Fibroblast of skin of left quadriceps (primary cell): ENCODE measurements at regions not wholly inside any gene's neighbourhood (a gene's known extent, or its start where the extent isn't known, plus 50 kb on each side); places are given as distances from the start of the nearest gene placed in this dataset.
"Not testable (repeated sequence)": the region's sequence is repeated elsewhere in the genome, so short reads cannot be mapped to it uniquely, and the experiment has no call there.

Source experiments
- DNase-seq, 2 experiments: peaks; one replicate each; pipeline ENCODE4 v3.0.0-alpha.2; 2013; ENCODE audit warnings: low read depth in 2 of 2

DNA sequence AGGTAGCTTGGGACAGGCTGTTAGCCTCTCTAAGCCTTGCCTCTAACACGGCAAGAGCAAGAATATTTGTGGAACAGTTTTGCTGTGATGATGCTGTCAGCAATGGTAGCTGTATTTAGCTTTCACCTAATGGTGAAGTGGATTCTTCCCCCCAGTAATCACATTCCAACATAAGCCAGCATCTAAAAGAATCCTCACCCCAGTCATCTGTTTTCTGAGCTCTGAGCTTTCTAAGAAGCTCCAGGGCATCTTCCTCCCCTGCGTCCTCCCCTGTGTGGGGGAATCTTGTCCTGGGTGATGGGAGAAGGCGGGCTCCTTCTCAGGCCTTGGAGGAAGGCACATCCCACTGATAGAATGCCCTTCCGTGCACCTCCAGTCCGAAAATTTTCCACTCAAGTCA is 367.6 kb downstream of the BRD1 start:
- DNase-seq: no peak

DNA sequence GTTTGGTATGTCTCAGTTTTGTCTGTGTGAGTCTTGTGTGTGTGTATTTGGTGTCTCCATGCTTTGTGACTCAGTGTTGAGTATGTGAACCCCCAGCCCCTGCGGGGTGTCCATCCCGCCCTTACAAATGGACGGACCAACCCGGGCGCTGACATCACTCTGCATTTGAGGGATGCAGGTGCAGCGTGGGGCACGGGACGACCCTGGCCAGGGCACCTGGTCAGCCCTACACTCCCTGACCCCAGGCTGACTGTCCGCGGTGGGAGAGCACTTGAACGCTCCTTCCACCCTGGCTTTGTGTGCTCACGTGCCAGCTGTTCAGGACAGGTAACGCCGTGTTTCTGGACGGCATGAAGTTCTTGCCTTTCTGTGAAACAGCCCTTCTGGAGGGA is 369.0 kb downstream of the BRD1 start:
- no peak for DNase-seq

DNA sequence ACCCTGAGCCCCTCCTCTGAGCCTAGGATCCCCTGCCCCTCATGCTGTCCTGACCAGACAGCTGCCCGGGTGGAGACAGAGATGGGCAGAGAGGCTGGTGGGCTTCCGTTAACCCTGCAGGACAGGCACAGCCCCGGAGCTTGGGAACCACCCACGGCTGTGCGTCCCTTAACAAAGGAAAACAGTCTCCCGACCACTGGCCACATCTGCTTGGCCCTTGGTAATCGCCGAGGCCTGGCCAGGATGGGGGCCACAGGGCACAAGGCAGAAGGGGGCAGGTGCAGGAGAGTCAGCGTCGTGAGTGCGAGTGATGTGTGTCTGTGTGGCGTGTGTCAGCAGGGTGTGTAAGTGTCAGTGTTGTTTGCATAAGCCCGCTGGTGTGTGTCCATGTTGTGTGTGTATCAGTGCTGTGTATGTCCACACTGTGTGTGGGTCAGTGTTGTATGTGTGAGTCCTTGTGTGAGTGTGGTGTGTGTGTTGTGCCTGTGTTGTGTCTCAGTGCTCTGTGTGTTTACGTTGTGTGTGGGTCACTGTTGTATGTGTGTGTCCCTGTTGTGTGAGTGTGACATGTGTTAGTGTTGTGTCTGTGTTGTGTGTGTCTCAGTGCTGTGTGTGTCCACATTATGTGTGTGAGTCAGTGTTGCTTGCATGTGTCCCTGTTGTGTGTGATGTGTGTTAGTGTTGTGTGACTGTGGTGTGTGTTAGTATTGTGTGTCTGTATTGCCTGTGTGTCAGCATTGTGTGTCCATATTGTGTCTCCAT is 369.5 kb downstream of the BRD1 start:
- DNase-seq: no peak

DNA sequence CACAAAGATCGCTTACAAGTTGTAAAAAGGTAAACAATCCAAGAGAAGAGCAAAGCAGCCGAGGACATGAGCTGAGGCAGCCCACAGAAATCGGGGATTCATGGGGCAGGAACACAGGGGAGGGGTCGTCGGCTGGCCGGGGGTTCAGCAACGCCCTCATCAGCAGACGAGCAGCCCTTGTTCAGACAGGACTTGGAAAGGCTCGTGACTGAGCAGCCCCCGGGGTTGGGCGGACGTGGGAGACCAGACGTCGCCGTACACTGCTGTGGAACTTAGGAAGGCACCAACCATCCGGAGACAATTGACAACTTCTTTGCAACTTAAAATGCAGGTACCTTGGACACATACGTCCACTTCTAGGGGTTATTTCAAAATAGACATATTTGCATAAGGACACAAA is 370.5 kb downstream of the BRD1 start:
- no peak for DNase-seq

DNA sequence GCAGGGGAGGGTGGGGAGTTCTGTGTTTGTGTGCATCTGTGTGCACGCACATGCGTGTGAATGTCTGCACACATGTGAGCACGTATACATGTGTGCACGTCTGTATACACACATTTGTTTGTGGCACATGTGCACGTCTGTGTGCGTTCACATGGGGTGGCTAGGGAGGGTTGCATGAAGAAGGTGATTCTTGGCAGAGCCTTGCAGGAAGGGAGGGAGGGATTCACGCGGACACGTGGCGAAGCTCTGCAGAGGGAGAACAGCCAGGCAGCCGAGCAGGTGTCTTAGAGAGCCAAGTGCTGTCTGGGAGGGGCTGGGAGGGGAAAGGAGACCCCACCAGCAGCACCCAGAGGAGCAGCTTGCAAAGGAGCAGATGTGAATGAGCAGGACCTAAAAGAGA is 372.1 kb downstream of the BRD1 start:
- DNase-seq: no peak

DNA sequence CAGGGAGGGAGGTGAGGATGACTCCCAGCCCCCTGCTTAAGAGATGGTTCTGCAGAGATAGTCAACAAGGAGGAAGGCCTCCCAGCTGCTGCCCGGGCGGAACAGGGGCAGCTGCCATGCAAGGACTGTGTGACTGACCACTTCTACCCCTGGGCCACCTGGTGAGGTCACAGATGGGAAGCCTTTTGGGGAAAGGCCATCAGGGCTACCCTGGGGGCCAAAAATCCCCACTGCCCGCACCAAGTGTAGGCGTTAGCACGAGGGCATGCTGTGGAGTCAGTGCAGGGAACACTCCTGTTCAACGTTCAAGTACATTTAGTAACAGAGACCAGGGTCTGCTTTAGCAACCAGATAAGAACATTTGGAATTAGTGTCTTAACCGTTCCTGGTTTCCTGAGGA is 372.9 kb downstream of the BRD1 start:
- DNase-seq: no peak

DNA sequence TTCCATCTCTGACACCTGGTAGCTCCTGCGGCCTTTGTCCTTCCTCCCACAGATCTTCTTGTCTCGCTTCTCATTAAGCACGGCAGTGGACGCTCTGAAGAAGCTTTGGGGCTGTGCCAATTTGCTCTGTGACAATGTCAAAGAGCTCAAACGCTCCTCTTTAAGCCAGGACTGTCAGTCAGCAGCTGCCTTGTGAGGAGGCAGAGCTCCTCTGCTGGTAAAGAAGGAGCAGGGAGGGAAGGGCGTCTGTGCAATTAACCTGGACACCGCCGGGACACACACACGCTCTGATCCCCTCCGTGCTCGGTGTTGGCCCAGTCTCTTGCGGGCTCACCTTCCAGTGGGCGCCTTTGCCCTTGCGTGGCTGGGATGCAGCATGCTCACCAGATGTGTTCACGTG is 373.9 kb downstream of the BRD1 start:
- DNase-seq: no peak

DNA sequence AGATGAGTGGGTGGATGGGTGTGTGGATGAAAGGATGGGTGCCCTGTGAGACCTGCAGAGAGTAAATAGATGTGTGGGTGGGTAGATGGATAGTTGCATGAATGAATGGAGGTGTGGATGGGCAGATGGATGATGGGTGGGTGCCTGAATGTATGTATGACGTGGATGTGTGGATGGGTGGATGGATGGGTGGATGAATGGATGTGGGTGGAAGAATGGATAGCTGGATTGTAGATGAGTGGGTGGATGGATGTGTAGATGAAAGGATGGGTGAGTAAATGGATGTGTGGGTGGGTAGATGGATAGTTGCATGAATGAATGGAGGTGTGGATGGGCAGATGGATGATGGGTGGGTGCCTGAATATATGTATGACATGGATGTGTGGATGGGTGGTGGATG is 374.7 kb downstream of the BRD1 start:
- not testable (repeated sequence) for DNase-seq

DNA sequence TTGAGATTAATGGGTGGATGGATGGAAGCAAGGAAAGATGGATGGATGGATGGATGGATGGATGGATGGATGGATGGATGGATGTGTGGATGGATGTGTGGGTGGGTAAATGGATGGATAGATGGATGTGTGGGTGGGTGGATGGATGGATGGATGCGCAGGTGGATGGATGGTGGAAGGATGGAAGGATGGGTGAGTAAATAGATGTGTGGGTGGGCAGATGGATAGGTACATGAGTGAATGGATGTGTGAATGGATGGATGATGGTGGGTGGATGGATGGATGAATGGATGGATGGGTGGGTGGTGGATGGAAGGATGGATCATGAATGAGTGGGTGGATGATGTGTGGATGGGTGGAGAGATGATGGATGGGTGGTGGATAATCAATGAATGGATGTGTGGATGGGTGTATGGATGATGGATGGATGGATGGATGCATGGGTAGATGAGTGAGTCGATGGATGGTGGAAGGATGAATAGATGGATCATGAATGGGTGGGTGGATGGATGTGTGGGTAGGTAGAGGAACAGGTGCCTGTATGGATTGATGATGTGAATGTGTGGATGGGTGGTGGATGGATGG is 375.2 kb downstream of the BRD1 start:
- DNase-seq: no peak

DNA sequence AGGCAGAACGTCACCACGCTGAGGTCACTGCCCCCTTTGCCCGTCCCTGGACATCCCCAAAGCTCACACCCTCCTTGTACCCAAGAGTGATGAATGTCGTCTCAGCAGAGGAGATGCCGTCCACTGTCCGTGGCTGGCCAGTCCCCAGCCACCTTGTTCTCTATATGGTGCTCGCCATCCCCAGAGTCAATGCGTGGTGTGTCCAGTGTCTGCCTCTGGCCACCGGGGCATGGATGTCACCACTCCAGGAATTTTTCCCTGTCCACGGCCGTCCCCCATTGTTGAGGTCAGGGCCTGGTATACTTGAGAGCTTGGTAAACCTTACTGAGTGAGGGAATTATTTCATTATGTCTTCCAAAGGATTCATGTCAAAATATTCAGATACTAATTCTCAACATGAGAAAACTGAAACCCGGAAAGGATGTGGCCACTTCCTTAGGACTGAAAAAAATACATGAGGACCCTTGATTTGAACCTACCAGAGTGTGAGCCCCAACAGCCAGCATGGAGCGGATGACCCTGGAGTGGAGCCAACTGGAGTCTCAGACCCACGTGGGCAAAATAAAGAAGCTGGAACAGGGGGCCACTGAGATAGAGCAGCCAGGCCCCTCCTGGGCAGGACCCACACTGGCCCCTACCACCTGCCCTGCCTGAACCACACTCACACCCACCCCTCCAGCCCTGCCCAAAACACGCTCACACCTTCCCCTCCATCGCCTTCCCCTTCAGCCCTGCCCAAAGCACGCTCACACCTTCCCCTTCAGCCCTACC is 376.4 kb downstream of the BRD1 start:
- DNase-seq: no peak

DNA sequence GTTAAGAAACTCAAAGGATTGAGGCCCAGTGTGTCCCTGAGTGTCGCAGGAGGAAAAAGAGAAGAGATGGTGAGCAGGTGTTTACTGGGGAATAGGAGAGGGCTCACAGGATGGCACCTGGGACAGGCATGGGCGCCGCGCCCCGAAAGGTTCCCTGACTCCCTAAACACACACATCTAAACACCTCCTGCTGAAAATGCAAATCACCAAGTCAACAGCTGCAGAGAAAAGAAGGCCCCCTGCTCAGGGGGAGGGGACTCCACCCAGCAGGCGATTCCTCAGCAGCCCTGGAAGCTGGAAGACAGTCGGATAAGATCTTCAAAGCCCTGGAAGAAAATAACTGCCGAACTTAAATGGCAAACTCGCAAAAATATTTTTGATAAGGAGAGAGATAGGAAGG is 377.2 kb downstream of the BRD1 start:
- no peak for DNase-seq

DNA sequence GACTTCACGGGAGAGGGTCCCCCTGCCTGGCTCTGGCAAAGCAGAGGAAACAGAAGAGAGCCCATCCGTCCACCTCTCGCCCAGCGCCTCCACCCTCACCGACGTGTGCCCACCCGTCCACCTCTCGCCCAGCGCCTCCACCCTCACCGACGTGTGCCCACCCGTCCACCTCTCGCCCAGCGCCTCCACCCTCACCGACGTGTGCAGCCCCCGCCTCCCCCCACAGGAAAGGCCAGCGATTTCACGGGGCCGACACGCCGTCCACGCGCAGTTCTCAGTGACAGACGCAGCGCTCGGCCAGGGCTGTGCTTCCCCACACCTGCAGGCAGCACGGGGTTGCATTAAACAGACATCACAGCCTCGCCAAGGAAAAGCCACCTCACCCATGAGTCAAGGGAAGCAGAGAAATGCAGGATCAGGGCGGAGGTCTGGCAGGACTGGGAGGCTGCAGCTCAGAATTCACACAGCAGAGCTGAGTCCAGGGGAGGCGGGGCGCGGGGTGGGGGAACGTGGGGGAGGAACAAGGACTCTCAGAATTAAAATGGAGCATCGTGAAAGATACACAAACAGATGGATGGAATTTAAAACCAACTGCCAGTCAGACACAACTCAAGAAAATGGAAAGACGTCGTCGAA is 377.7 kb downstream of the BRD1 start:
- DNase-seq: no peak

DNA sequence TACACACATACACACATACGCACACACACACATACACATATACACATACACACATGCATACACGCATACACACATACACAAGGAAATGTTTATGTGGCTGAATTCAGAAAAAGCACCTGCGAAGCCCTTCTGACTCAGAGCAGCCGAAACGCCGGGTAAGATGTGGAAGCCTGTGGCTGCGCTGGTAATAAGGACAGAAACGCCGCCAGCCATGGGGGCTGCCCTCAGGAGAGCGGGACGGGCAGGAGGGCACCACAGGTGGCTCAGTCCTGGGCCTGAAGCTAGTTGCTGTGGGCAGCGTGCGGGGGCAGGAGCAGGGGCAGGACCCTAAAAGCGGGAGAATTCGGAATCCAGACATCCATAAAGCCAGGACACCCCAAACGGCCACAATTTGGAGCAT is 378.3 kb downstream of the BRD1 start:
- no peak for DNase-seq

DNA sequence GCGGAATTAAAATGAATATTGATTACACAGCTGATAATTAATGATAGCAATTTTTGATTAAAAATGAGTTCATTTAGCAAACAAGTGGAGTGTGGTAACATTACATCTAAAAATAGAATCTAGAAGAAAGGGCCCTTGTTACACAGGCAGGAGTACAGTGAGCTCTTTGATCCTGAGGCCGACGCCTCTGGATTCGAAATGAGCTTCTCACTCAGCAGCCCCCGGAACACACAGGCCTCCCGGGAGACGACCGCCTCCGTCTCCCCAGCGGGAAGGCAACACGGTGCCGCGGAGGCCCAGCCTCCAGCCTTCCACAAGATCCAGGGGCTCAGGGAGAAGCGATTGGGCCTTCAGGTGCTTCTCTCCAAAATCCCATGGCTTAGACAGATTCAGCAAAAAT is 379.1 kb downstream of the BRD1 start:
- no peak for DNase-seq

DNA sequence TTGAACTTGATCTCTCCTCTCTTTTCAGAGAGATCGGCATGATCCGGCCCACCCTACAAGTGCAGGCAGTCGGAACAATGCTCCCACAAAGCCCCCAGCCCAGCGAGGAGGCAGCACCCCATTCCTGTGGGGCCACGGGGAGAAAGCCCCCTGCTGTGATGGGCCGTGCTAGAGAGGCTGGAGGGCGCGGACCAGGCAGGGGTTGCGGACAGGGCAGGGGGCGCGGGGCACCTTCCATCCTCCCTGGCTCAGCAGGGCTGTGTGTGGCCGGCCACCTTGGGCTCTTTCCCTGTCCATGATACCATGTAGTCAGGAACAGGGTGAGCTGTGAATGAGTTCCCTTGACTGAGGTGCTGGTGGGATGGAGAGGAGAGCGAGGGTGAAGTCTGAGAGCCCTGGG is 379.8 kb downstream of the BRD1 start:
- DNase-seq: no peak

DNA sequence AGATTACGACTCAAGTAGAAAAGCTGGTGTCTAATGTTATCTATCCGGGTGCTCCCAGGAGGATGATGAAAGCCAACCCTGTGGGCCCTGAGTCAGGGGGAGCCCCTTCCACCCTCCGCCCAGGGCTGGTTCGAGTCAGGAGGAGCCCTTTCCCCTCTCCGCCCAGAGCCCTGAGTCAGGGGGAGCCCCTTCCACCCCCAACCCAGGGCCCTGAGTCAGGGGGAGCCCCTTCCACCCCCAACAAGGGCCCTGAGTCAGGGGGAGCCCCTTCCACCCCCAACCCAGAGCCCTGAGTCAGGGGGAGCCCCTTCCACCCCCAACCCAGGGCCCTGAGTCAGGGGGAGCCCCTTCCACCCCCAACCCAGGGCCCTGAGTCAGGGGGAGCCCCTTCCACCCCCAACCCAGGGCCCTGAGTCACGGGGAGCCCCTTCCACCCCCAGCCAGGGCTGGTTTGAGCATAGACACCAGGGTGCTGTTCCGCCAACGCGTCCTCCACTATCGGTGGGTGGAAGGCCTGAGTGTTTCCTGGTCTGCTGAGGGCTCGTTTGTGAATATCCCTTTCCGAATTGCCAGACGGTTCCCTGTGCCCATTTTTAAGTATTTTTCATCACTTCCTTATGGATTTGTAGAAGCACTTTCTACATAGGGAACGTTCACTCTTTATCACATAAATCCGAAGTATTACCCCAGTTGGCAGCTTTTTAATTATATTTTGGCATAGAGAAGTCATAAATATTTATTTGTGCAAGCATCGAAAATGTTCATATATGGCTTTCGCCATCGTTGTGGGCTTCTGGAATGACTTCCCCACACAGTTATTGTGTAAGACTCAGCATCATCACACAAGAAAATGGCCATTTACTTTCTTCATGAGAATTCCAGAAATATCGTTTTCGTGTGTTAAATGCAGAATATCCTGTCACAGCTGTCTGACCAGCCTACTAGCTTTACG is 380.6 kb downstream of the BRD1 start:
- no peak for DNase-seq

DNA sequence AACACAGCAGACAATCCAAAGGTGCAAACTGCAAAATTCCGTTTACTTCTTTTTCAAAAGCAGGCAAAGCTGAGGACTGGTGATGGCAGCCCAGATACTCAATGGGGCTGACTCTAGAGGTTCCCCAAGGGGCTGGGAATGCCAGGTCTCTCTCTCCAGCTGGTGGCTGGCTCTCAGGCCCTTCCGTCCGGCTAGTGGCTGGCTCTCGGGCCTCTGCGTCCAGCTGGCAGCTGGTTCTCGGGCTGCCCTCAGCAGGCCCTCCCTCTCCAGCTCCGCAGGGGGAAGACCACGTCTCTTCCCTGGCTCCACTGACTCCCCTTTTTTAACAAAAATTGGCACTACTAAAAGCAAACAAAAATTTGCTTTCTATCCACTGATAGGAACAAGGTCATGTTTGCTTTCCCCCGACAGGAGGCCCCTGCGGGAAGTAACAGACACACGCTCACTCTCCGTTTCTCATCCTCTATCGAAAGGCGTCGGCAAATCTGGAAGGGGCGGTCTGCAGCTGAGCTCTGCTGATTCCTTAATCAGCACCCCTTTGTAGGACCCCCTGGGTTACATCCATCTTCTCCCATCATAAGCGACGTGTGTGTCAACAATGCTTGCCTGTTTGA is 381.4 kb downstream of the BRD1 start:
- no peak for DNase-seq

DNA sequence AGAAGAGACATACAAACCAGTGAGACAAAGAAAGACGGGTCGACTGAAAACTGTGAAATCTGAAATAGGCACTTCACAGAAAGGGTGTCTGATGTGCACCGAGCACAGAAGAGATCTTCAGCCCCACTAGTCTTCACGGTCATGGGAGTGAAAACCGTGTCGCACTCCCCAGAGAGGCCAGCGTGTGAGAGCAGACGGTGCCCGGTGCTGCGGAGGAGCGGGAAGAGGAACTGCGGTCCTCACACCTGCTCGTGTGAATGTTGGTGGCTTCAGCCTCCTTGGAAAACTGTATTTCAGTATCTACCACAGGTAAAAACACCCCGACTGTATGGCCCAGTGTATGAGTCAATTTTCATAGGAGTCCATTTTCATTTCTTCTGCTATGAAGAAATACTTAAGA is 382.9 kb downstream of the BRD1 start:
- no peak for DNase-seq

DNA sequence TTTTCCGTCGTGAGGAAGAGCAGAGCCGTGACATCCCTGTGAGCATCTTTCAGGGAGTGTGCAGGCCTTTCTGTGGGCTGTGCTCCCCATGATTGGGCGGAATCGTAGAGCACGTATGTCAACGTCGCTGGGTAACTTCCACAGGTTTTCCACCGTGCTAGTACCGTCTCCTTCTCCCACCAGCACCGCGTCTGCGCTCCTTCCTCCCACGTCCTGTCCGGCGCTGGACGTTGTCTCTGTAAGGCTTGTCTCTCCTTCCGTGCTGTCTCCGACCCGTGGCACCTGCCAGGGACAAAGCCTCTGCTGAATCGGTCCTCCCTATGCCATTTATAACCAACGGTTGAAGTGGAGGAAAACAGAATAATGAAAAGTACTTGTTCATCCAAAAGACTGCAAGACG is 386.7 kb downstream of the BRD1 start:
- no peak for DNase-seq

DNA sequence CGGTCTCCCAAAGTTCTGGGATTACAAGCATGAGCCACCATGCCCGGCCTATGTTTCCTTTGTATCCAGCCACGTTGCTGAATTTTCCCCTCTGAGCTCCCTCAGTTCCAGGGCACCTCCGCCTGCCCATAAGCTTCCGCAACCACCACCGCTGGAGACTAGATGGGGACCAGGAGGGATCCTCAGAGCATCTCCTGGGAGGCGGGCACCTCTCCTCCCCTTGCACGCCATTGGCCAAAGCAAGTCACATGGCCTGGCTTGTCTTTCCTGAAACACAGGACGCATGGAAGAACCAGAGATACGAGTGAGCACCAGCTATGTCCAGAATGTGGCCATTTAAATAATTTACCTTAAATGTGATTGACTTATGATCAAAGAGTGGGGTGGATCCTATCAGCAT is 388.3 kb downstream of the BRD1 start:
- DNase-seq: no peak

DNA sequence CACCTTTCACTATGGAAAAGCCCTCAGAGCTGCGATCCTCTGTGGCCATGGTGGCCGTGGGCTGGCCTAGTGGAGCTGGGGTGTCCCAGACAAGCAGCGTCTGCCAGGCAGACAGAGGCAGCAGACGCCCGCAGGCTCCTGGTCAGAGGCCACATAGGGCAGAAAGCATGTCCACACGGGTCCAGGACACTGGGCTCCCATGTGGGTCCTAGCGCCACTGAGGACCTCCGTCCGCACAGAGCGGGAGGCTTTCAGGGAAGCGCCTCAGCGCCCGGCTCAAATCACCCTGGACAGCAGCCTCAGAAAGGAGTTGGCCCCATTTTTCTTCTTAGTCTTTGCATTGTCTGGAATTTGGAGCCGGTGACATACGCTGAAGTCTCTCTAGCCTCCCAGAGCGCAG is 389.7 kb downstream of the BRD1 start:
- no peak for DNase-seq
